T-cell (primary cell): ENCODE measurements at regions not wholly inside any gene's neighbourhood (a gene's known extent, or its start where the extent isn't known, plus 50 kb on each side); places are given as distances from the start of the nearest gene placed in this dataset.
"Not testable (repeated sequence)": the region's sequence is repeated elsewhere in the genome, so short reads cannot be mapped to it uniquely, and the experiment has no call there.

Experiments
- ATAC-seq, 4 experiments: fragments of 200-7000 bp in 3 of 4; fragments of 150-1000 bp in 1 of 4; cut with Tn5 transposase; replicated peaks in 1 of 4; 1 replicate in 3 of 4; 2 replicates in 1 of 4; pipeline ENCODE4 v1.10.0; 2021; ENCODE audit warnings: moderate library complexity in 3 of 4, mild to moderate bottlenecking in 2 of 4, moderate number of reproducible peaks in 1 of 4
- CTCF ChIA-PET, 2 donors: fragments of 300-600 bp; sonication (Branson Sonifier 250); formaldehyde crosslinking; loops; one replicate each; lab custom pipeline; 2022; ENCODE audit warnings: antibody characterized with exemption in 2 of 2; lab: Charles Lee
- POLR2A ChIA-PET, 2 donors: fragments of 300-600 bp; sonication (Branson Sonifier 250); formaldehyde crosslinking; loops; one replicate each; lab custom pipeline; 2022; ENCODE audit warnings: antibody characterized with exemption in 2 of 2; lab: Charles Lee
- DNase-seq, 35 experiments: peaks; one replicate each; pipeline versions ENCODE4 v3.0.0 to v3.0.0-alpha.2; 2013 to 2023
- H3K27ac ChIP-seq: one replicate; pipeline ENCODE4 v1.5.1; 2013; ENCODE audit warnings: low read length
- H3K27me3 ChIP-seq, 2 experiments: replicated peaks in 1 of 2; 1 replicate in 1 of 2; 2 replicates in 1 of 2; pipeline versions ENCODE4 v1.6.1 to v1.7.0; 2013; ENCODE audit warnings: low read length in 1 of 2, mixed read lengths in 1 of 2; ENCODE audit not compliant: control insufficient read depth in 2 of 2, insufficient read depth in 2 of 2; ENCODE audit errors: extremely low read depth in 1 of 2
- H3K36me3 ChIP-seq, 2 donors: 1 replicate in 1 of 2; 2 replicates in 1 of 2; pipeline versions ENCODE4 v1.6.1 to v1.7.0; 2013; ENCODE audit warnings: low read length in 1 of 2; ENCODE audit not compliant: control insufficient read depth in 2 of 2, insufficient read depth in 1 of 2; ENCODE audit errors: extremely low read depth in 1 of 2
- H3K4me1 ChIP-seq, 2 experiments: 1 replicate in 1 of 2; 2 replicates in 1 of 2; pipeline versions ENCODE4 v1.6.1 to v1.7.0; 2013; ENCODE audit warnings: low read length in 2 of 2, mixed read lengths in 1 of 2; ENCODE audit not compliant: insufficient read depth in 2 of 2, control insufficient read depth in 1 of 2; ENCODE audit errors: extremely low read depth in 1 of 2
- H3K4me3 ChIP-seq, 2 donors: 1 replicate in 1 of 2; 2 replicates in 1 of 2; pipeline versions ENCODE4 v1.5.1 to v1.7.0; 2013; ENCODE audit warnings: mild to moderate bottlenecking in 2 of 2, low read length in 1 of 2, moderate library complexity in 1 of 2; ENCODE audit not compliant: control insufficient read depth in 1 of 2; ENCODE audit errors: extremely low read depth in 1 of 2
- H3K9me3 ChIP-seq: 2 replicates; pipeline ENCODE4 v1.7.0; 2013
- H3K27ac Mint-ChIP-seq, 2 donors: one replicate each; pipeline ENCODE4 v1.8.0; 2020 to 2021; ENCODE audit warnings: mild to moderate bottlenecking in 2 of 2, mixed read lengths in 2 of 2
- H3K27me3 Mint-ChIP-seq, 2 donors: one replicate each; pipeline ENCODE4 v1.8.0; 2021 to 2022; ENCODE audit warnings: mixed read lengths in 2 of 2
- H3K36me3 Mint-ChIP-seq: one replicate; pipeline ENCODE4 v1.8.0; 2021; ENCODE audit warnings: mixed read lengths
- H3K4me1 Mint-ChIP-seq, 3 donors: one replicate each; pipeline ENCODE4 v1.8.0; 2020 to 2022; ENCODE audit warnings: mixed read lengths in 3 of 3, mild to moderate bottlenecking in 1 of 3
- H3K4me3 Mint-ChIP-seq, 3 donors: one replicate each; pipeline ENCODE4 v1.8.0; 2020 to 2022; ENCODE audit warnings: mild to moderate bottlenecking in 3 of 3, mixed read lengths in 3 of 3, moderate library complexity in 3 of 3
- H3K9me3 Mint-ChIP-seq, 3 donors: one replicate each; pipeline ENCODE4 v1.8.0; 2020 to 2022; ENCODE audit warnings: mixed read lengths in 3 of 3
- WGBS: methylation state at CpG from one replicate; pipeline ENCODE4 v1.1.5; 2013; ENCODE audit warnings: missing lambda C conversion rate; ENCODE audit not compliant: insufficient coverage; 5-methylcytosine and 5-hydroxymethylcytosine counted together

GRCh38 chr2:113822087-113822815 lies 65.8 kb upstream of the SLC35F5 start:
- H3K4me3 Mint-ChIP-seq = no peak overlapping the region
- no peaks in the 10 kb centered on the region for H3K36me3 Mint-ChIP-seq
- Histone ChIP-seq H3K27ac (no peak overlapping the region), H3K4me3 (no peak overlapping the region), H3K4me1 (no peaks in the 10 kb centered on the region), H3K27me3 (no peaks in the 10 kb centered on the region), H3K36me3 (no peaks in the 10 kb centered on the region), H3K9me3 (no peaks in the 10 kb centered on the region)
- ChIA-PET POLR2A (interaction anchor here in 1 of 2 donors (0.8 kb wide), 1 partner anchor 16 kb away, joined by 4 read pairs; no protein-coding TSS in a partner anchor), CTCF (interaction anchor here in 1 of 2 donors (0.8 kb wide), 1 partner anchor 50 kb away, joined by 5 read pairs; no protein-coding TSS in a partner anchor)
- H3K4me1 Mint-ChIP-seq = no peaks in the 10 kb centered on the region
- ATAC-seq = no peak
- H3K27me3 Mint-ChIP-seq = no peaks in the 10 kb centered on the region
- DNase-seq = no peak
- no peaks in the 10 kb centered on the region for H3K9me3 Mint-ChIP-seq
- H3K27ac Mint-ChIP-seq = no peak overlapping the region
- 94% methylated on average over 5 of the region's 7 CpGs for WGBS

GRCh38 chr2:113818382-113818951 lies 62.0 kb upstream of the SLC35F5 start:
- no peaks in the 10 kb centered on the region for H3K4me1 Mint-ChIP-seq
- H3K27ac Mint-ChIP-seq = no peak overlapping the region
- no peak overlapping the region for H3K4me3 Mint-ChIP-seq
- no peaks in the 10 kb centered on the region for H3K27me3 Mint-ChIP-seq
- no peaks in the 10 kb centered on the region for H3K27me3 ChIP-seq
- no peaks in the 10 kb centered on the region for H3K9me3 ChIP-seq
- CTCF ChIA-PET = interaction anchor here in 1 of 2 donors (0.5 kb wide), 1 partner anchor 140 kb away, joined by 6 read pairs; no protein-coding TSS in a partner anchor
- 73% methylated on average over 7 of the region's 10 CpGs for WGBS
- POLR2A ChIA-PET = no interaction called here
- H3K27ac ChIP-seq = no peak overlapping the region
- ATAC-seq (no peak), DNase-seq (no peak)
- no peaks in the 10 kb centered on the region for H3K36me3 Mint-ChIP-seq
- no peaks in the 10 kb centered on the region for H3K4me1 ChIP-seq
- no peaks in the 10 kb centered on the region for H3K9me3 Mint-ChIP-seq
- H3K4me3 ChIP-seq = no peak overlapping the region
- H3K36me3 ChIP-seq = no peaks in the 10 kb centered on the region

GRCh38 chr2:113813396-113813795 lies 57.0 kb upstream of the SLC35F5 start:
- POLR2A ChIA-PET, H3K4me1 Mint-ChIP-seq, DNase-seq, CTCF ChIA-PET, H3K27ac ChIP-seq, H3K4me3 Mint-ChIP-seq, H3K36me3 Mint-ChIP-seq, H3K27ac Mint-ChIP-seq, H3K27me3 Mint-ChIP-seq, H3K4me1 ChIP-seq, H3K9me3 Mint-ChIP-seq, H3K27me3 ChIP-seq, H3K4me3 ChIP-seq, H3K36me3 ChIP-seq, H3K9me3 ChIP-seq, ATAC-seq: not testable (repeated sequence)
- 100% methylated on average over 2 of the region's 3 CpGs for WGBS

DNA sequence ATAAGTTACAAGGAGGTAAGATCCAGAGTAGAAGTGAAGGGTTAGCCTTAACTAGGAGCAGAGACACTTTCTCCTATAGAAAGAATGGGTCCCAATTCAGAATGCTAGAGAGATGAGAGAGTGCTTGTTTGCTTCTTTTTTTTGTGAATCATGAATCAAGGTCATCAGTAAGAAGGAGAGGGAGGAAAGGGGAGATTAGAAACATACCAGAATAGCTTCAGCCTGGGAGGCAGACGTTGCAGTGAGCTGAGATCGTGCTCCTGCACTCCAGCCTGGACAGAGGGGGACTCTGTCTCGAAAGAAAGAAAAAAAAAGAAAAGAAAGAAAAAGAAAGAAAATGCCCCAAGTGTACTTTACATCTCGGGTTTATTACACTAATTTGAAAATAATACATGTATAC lies 55.8 kb upstream of the SLC35F5 start:
- Histone ChIP-seq H3K9me3 (no peaks in the 10 kb centered on the region), H3K4me3 (no peak overlapping the region), H3K36me3 (no peaks in the 10 kb centered on the region), H3K4me1 (no peaks in the 10 kb centered on the region), H3K27me3 (no peaks in the 10 kb centered on the region), H3K27ac (no peak overlapping the region)
- no peak overlapping the region for H3K27ac Mint-ChIP-seq
- H3K4me3 Mint-ChIP-seq = no peak overlapping the region
- H3K4me1 Mint-ChIP-seq = no peaks in the 10 kb centered on the region
- H3K36me3 Mint-ChIP-seq = peaks cover 3% of the 10 kb centered on the region
- no peak for ATAC-seq
- ChIA-PET CTCF (no interaction called here), POLR2A (interaction anchor here in 1 of 2 donors (0.5 kb wide), 1 partner anchor 12 kb away, joined by 8 read pairs; no protein-coding TSS in a partner anchor)
- 80% methylated on average over 1 of the region's 4 CpGs for WGBS
- H3K9me3 Mint-ChIP-seq = no peaks in the 10 kb centered on the region
- no peak for DNase-seq
- no peaks in the 10 kb centered on the region for H3K27me3 Mint-ChIP-seq

DNA sequence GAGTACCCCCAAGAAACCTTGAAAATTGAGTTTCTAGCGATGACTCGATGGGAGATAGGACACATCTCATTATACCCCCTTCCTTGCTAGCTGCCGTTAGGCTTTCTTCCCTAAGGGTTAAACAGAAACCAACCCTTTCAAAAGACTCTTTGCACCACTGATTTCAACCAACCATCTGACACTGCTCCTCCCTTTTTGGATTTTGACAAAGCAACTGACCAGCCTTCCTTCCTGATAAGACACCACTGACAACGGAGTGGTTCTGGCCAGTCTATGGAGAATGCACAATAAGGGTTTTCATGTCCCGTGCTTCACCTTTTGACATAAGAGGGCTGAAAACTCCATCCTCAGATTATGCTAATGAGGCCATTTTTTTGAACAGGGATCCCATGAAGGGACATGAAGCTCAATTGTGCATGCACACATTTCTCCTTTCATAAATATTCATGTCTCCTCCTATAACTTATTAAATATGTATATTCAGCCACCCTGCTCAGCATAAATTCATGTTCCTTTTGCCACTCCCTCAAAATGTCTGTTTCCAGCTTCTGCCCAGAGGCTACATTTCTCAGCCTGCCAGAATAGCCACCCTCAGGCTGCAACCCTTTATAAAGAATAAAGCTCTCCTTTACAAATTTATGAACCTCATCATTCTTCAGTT lies 52.8 kb upstream of the SLC35F5 start:
- Histone ChIP-seq H3K9me3 (no peaks in the 10 kb centered on the region), H3K36me3 (no peaks in the 10 kb centered on the region), H3K4me1 (no peaks in the 10 kb centered on the region), H3K4me3 (no peak overlapping the region), H3K27me3 (no peaks in the 10 kb centered on the region), H3K27ac (no peak overlapping the region)
- no peaks in the 10 kb centered on the region for H3K27me3 Mint-ChIP-seq
- H3K4me3 Mint-ChIP-seq = no peak overlapping the region
- WGBS = 83% methylated on average over 2 of the region's 5 CpGs
- H3K4me1 Mint-ChIP-seq = no peaks in the 10 kb centered on the region
- no peak overlapping the region for H3K27ac Mint-ChIP-seq
- no peak for DNase-seq
- no peak for ATAC-seq
- H3K9me3 Mint-ChIP-seq = no peaks in the 10 kb centered on the region
- POLR2A ChIA-PET = no interaction called here
- H3K36me3 Mint-ChIP-seq = peaks cover 3% of the 10 kb centered on the region
- CTCF ChIA-PET = no interaction called here

- Mint-ChIP-seq H3K27me3 (no peaks in the 10 kb centered on the region), H3K4me1 (no peaks in the 10 kb centered on the region), H3K9me3 (no peaks in the 10 kb centered on the region), H3K27ac (no peak overlapping the region), H3K4me3 (no peak overlapping the region), H3K36me3 (peaks cover 3% of the 10 kb centered on the region)
- H3K27me3 ChIP-seq = no peaks in the 10 kb centered on the region
- ATAC-seq (no peak), DNase-seq (no peak)
- H3K9me3 ChIP-seq = no peaks in the 10 kb centered on the region
- CTCF ChIA-PET = no interaction called here
- H3K27ac ChIP-seq = no peak overlapping the region
- POLR2A ChIA-PET = no interaction called here
- no peak overlapping the region for H3K4me3 ChIP-seq
- WGBS = 94% methylated on average over 2 of the region's 2 CpGs
- no peaks in the 10 kb centered on the region for H3K4me1 ChIP-seq
- H3K36me3 ChIP-seq = no peaks in the 10 kb centered on the region
These were observed 51.3 kb upstream of the SLC35F5 start for GRCh38 chr2:113807721-113808120.
